GM23338 (cell line): ENCODE measurements at regions not wholly inside any gene's neighbourhood (a gene's known extent, or its start where the extent isn't known, plus 50 kb on each side); places are given as distances from the start of the nearest gene placed in this dataset.

ENCODE experiments used
- ATAC-seq: fragments of 200-7000 bp; cut with Tn5 transposase; 3 replicates; pipeline ENCODE4 v1.9.1; 2020
- DNase-seq: peaks from one replicate; pipeline ENCODE4 v3.0.0-alpha.2; 2015; ENCODE audit warnings: low spot score
- H2AFZ ChIP-seq: fragments of 200-600 bp; sonication (generic); 2 replicates; pipeline ENCODE4 v1.8.0; 2016; ENCODE audit warnings: antibody characterized with exemption, mild to moderate bottlenecking, moderate library complexity
- H3F3A ChIP-seq: fragments of 200-600 bp; sonication (generic); replicated peaks from 2 replicates; pipeline ENCODE4 v1.8.0; 2017; ENCODE audit warnings: antibody characterized with exemption, mixed run types, low read depth
- H3K27ac ChIP-seq: fragments of 200-600 bp; sonication (generic); 2 replicates; pipeline ENCODE4 v1.6.1; 2016; ENCODE audit warnings: low read depth
- H3K27me3 ChIP-seq: fragments of 200-600 bp; sonication (generic); 2 replicates; pipeline ENCODE4 v1.8.0; 2016; ENCODE audit warnings: mild to moderate bottlenecking, mixed run types, moderate library complexity; ENCODE audit not compliant: insufficient read depth
- H3K36me3 ChIP-seq: fragments of 200-600 bp; sonication (generic); 2 replicates; pipeline ENCODE4 v1.8.0; 2016; ENCODE audit warnings: mild to moderate bottlenecking; ENCODE audit not compliant: insufficient read depth
- H3K4me1 ChIP-seq: fragments of 200-600 bp; sonication (generic); 2 replicates; pipeline ENCODE4 v1.8.0; 2016; ENCODE audit warnings: mild to moderate bottlenecking, moderate library complexity; ENCODE audit not compliant: insufficient read depth
- H3K4me2 ChIP-seq: fragments of 200-600 bp; sonication (generic); 2 replicates; pipeline ENCODE4 v1.7.1; 2017; ENCODE audit warnings: mixed run types
- H3K4me3 ChIP-seq: fragments of 200-600 bp; sonication (generic); 2 replicates; pipeline ENCODE4 v1.6.1; 2016; ENCODE audit warnings: mixed run types
- H3K79me2 ChIP-seq: fragments of 200-600 bp; sonication (generic); replicated peaks from 2 replicates; pipeline ENCODE4 v1.8.0; 2017; ENCODE audit warnings: mild to moderate bottlenecking; ENCODE audit not compliant: insufficient read depth
- H3K9me2 ChIP-seq: fragments of 200-600 bp; sonication (generic); 2 replicates; pipeline ENCODE4 v1.8.0; 2017; ENCODE audit not compliant: insufficient read depth
- H4K20me1 ChIP-seq: fragments of 200-600 bp; sonication (generic); replicated peaks from 2 replicates; pipeline ENCODE4 v1.8.0; 2017; ENCODE audit warnings: mild to moderate bottlenecking; ENCODE audit not compliant: insufficient read depth
- H3K27ac Mint-ChIP-seq: 2 replicates; pipeline ENCODE4 v1.8.0; 2020; ENCODE audit warnings: inconsistent platforms, mild to moderate bottlenecking, moderate library complexity, mixed read lengths
- H3K27me3 Mint-ChIP-seq: 3 replicates; pipeline ENCODE4 v1.8.0; 2022; ENCODE audit warnings: low read depth, mild to moderate bottlenecking, moderate library complexity, mixed read lengths, inconsistent platforms; ENCODE audit not compliant: insufficient read depth, poor library complexity
- H3K36me3 Mint-ChIP-seq: 3 replicates; pipeline ENCODE4 v1.8.0; 2021; ENCODE audit warnings: low read depth, mild to moderate bottlenecking, inconsistent platforms, moderate library complexity, mixed read lengths
- H3K4me1 Mint-ChIP-seq: 3 replicates; pipeline ENCODE4 v1.8.0; 2020; ENCODE audit warnings: mild to moderate bottlenecking, inconsistent platforms, mixed read lengths
- H3K4me3 Mint-ChIP-seq: 3 replicates; pipeline ENCODE4 v1.8.0; 2021; ENCODE audit warnings: moderate library complexity, mild to moderate bottlenecking, inconsistent platforms, mixed read lengths
- H3K9me3 Mint-ChIP-seq: 3 replicates; pipeline ENCODE4 v1.8.0; 2020; ENCODE audit warnings: moderate library complexity, mild to moderate bottlenecking, inconsistent platforms, mixed read lengths
- EZH2 ChIP-seq: fragments of 200-600 bp; sonication (generic); IDR thresholded peaks from one replicate; pipeline ENCODE4 v1.8.0; 2017; ENCODE audit warnings: antibody characterized with exemption, mild to moderate bottlenecking, low read depth; ENCODE audit not compliant: unreplicated experiment
- JUNB ChIP-seq: IDR thresholded peaks from one replicate; pipeline ENCODE4 v1.6.1; 2016; ENCODE audit warnings: antibody characterized with exemption; ENCODE audit not compliant: unreplicated experiment
- NANOG ChIP-seq: IDR thresholded peaks from 2 replicates; pipeline ENCODE4 v1.6.1; 2016; ENCODE audit warnings: antibody characterized with exemption, borderline replicate concordance
- STAT1 ChIP-seq: IDR thresholded peaks from one replicate; pipeline ENCODE4 v1.6.1; 2016; ENCODE audit warnings: antibody characterized with exemption; ENCODE audit not compliant: unreplicated experiment
- TF ChIP-seq, protein P1 (sequence below), 2 experiments: fragments of 200-600 bp in 1 of 2; sonication (generic) in 1 of 2; conservative IDR thresholded peaks; 2 replicates each; pipeline versions ENCODE4 v1.5.1 to v1.6.1; 2016 to 2017; ENCODE audit warnings: antibody characterized with exemption in 2 of 2, low read depth in 2 of 2, mild to moderate bottlenecking in 2 of 2, moderate library complexity in 1 of 2
- TF ChIP-seq, protein P2 (sequence below): IDR thresholded peaks from one replicate; pipeline ENCODE4 v1.6.1; 2018; ENCODE audit warnings: antibody characterized with exemption; ENCODE audit not compliant: unreplicated experiment
- TF ChIP-seq, protein P3 (sequence below): fragments of 250-450 bp; sonication (Bioruptor Pico); IDR thresholded peaks from 2 replicates; pipeline ENCODE4 v1.5.0; 2020; ENCODE audit warnings: mild to moderate bottlenecking, moderate library complexity

DNA sequence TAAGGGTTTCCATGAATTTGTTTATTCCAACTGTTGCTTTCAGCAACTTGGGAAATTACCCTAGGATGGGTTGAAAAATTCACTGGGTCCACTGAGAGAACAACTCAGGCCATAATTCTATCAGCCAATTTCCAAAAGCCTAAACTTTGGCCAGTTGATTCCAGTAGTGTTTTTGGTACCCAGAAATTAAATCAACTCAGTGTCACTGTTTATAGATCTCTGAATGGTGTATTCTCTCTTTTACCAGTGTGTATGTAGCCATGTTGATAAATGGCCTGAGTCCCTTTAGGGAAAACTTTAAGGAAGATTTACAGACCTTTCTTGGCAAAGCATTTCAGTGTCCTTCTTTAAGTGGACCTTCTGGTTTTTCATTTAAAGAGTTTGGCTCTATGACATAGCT, 636.4 kb downstream of the OTOL1 start:
- Mint-ChIP-seq H3K36me3 (no peaks in the 10 kb centered on the region), H3K27ac (no peak overlapping the region)
- TF ChIP-seq, protein P1, sequence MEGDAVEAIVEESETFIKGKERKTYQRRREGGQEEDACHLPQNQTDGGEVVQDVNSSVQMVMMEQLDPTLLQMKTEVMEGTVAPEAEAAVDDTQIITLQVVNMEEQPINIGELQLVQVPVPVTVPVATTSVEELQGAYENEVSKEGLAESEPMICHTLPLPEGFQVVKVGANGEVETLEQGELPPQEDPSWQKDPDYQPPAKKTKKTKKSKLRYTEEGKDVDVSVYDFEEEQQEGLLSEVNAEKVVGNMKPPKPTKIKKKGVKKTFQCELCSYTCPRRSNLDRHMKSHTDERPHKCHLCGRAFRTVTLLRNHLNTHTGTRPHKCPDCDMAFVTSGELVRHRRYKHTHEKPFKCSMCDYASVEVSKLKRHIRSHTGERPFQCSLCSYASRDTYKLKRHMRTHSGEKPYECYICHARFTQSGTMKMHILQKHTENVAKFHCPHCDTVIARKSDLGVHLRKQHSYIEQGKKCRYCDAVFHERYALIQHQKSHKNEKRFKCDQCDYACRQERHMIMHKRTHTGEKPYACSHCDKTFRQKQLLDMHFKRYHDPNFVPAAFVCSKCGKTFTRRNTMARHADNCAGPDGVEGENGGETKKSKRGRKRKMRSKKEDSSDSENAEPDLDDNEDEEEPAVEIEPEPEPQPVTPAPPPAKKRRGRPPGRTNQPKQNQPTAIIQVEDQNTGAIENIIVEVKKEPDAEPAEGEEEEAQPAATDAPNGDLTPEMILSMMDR (conservative IDR thresholded peaks at IDR 0.05; ENCODE audit: low read depth in 2 of 2): no peak
- no peak for TF ChIP-seq JUNB
- TF ChIP-seq NANOG: no peak
- no peak for TF ChIP-seq EZH2
- TF ChIP-seq, protein P2, sequence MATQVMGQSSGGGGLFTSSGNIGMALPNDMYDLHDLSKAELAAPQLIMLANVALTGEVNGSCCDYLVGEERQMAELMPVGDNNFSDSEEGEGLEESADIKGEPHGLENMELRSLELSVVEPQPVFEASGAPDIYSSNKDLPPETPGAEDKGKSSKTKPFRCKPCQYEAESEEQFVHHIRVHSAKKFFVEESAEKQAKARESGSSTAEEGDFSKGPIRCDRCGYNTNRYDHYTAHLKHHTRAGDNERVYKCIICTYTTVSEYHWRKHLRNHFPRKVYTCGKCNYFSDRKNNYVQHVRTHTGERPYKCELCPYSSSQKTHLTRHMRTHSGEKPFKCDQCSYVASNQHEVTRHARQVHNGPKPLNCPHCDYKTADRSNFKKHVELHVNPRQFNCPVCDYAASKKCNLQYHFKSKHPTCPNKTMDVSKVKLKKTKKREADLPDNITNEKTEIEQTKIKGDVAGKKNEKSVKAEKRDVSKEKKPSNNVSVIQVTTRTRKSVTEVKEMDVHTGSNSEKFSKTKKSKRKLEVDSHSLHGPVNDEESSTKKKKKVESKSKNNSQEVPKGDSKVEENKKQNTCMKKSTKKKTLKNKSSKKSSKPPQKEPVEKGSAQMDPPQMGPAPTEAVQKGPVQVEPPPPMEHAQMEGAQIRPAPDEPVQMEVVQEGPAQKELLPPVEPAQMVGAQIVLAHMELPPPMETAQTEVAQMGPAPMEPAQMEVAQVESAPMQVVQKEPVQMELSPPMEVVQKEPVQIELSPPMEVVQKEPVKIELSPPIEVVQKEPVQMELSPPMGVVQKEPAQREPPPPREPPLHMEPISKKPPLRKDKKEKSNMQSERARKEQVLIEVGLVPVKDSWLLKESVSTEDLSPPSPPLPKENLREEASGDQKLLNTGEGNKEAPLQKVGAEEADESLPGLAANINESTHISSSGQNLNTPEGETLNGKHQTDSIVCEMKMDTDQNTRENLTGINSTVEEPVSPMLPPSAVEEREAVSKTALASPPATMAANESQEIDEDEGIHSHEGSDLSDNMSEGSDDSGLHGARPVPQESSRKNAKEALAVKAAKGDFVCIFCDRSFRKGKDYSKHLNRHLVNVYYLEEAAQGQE: no peak
- TF ChIP-seq STAT1: no peak

DNA sequence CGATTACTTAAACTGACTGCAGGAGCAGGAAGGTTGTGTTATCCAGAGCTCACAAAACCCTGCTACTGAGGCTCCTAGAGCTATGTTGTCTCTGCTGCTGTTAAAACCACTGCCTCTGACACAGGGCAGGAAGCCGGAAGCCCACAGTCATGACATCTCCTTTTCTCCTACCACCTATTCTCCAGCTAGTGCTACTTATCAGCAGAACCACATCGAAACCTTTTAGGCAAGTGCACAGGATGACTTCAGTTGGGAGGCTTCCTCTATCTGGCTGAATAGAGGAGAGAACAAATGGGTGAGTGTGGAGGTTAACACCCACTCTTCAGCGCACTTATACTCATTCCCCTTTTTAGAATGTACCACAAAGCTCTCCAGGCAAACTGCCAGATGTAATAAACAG, 638.0 kb downstream of the OTOL1 start:
- no peaks in the 10 kb centered on the region for H3K9me2 ChIP-seq
- no peaks in the 10 kb centered on the region for H3K79me2 ChIP-seq
- H4K20me1 ChIP-seq: no peaks in the 10 kb centered on the region
- peak overlapping the region; percentile 92 for H2AFZ ChIP-seq
- H3F3A ChIP-seq: no peaks in the 10 kb centered on the region
- H3K4me1 ChIP-seq: no peaks in the 10 kb centered on the region
- H3K9me3 Mint-ChIP-seq: no peaks in the 10 kb centered on the region
- H3K36me3 Mint-ChIP-seq: no peaks in the 10 kb centered on the region
- no peak overlapping the region for H3K27ac ChIP-seq
- H3K4me3 Mint-ChIP-seq: no peak overlapping the region
- no peaks in the 10 kb centered on the region for H3K27me3 Mint-ChIP-seq
- H3K4me1 Mint-ChIP-seq: no peaks in the 10 kb centered on the region
- no peak for DNase-seq
- no peak overlapping the region for H3K27ac Mint-ChIP-seq
- H3K4me3 ChIP-seq: no peak overlapping the region
- no peak for ATAC-seq
- H3K27me3 ChIP-seq: no peaks in the 10 kb centered on the region
- H3K36me3 ChIP-seq: no peaks in the 10 kb centered on the region
- no peak overlapping the region for H3K4me2 ChIP-seq
- TF ChIP-seq, protein P3, sequence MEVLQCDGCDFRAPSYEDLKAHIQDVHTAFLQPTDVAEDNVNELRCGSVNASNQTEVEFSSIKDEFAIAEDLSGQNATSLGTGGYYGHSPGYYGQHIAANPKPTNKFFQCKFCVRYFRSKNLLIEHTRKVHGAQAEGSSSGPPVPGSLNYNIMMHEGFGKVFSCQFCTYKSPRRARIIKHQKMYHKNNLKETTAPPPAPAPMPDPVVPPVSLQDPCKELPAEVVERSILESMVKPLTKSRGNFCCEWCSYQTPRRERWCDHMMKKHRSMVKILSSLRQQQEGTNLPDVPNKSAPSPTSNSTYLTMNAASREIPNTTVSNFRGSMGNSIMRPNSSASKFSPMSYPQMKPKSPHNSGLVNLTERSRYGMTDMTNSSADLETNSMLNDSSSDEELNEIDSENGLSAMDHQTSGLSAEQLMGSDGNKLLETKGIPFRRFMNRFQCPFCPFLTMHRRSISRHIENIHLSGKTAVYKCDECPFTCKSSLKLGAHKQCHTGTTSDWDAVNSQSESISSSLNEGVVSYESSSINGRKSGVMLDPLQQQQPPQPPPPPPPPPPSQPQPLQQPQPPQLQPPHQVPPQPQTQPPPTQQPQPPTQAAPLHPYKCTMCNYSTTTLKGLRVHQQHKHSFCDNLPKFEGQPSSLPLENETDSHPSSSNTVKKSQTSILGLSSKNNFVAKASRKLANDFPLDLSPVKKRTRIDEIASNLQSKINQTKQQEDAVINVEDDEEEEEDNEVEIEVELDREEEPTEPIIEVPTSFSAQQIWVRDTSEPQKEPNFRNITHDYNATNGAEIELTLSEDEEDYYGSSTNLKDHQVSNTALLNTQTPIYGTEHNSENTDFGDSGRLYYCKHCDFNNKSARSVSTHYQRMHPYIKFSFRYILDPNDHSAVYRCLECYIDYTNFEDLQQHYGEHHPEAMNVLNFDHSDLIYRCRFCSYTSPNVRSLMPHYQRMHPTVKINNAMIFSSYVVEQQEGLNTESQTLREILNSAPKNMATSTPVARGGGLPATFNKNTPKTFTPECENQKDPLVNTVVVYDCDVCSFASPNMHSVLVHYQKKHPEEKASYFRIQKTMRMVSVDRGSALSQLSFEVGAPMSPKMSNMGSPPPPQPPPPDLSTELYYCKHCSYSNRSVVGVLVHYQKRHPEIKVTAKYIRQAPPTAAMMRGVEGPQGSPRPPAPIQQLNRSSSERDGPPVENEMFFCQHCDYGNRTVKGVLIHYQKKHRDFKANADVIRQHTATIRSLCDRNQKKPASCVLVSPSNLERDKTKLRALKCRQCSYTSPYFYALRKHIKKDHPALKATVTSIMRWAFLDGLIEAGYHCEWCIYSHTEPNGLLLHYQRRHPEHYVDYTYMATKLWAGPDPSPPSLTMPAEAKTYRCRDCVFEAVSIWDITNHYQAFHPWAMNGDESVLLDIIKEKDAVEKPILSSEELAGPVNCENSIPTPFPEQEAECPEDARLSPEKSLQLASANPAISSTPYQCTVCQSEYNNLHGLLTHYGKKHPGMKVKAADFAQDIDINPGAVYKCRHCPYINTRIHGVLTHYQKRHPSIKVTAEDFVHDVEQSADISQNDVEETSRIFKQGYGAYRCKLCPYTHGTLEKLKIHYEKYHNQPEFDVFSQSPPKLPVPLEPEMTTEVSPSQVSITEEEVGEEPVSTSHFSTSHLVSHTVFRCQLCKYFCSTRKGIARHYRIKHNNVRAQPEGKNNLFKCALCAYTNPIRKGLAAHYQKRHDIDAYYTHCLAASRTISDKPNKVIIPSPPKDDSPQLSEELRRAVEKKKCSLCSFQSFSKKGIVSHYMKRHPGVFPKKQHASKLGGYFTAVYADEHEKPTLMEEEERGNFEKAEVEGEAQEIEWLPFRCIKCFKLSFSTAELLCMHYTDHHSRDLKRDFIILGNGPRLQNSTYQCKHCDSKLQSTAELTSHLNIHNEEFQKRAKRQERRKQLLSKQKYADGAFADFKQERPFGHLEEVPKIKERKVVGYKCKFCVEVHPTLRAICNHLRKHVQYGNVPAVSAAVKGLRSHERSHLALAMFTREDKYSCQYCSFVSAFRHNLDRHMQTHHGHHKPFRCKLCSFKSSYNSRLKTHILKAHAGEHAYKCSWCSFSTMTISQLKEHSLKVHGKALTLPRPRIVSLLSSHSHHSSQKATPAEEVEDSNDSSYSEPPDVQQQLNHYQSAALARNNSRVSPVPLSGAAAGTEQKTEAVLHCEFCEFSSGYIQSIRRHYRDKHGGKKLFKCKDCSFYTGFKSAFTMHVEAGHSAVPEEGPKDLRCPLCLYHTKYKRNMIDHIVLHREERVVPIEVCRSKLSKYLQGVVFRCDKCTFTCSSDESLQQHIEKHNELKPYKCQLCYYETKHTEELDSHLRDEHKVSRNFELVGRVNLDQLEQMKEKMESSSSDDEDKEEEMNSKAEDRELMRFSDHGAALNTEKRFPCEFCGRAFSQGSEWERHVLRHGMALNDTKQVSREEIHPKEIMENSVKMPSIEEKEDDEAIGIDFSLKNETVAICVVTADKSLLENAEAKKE (CRISPR knock-in tag): no peak
- TF ChIP-seq JUNB: no peak

More for the DNA sequence above, 636.4 kb downstream of the OTOL1 start:
- Mint-ChIP-seq H3K27me3 (no peaks in the 10 kb centered on the region), H3K9me3 (no peaks in the 10 kb centered on the region), H3K4me1 (no peaks in the 10 kb centered on the region), H3K4me3 (no peak overlapping the region)
- ATAC-seq (no peak), DNase-seq (no peak)
- no peak overlapping the region for H3K4me3 ChIP-seq
- H3K27me3 ChIP-seq: no peaks in the 10 kb centered on the region
- no peaks in the 10 kb centered on the region for H4K20me1 ChIP-seq
- H3K79me2 ChIP-seq: no peaks in the 10 kb centered on the region
- H3K27ac ChIP-seq: no peak overlapping the region
- no peaks in the 10 kb centered on the region for H3K4me1 ChIP-seq
- no peaks in the 10 kb centered on the region for H3K9me2 ChIP-seq
- no peaks in the 10 kb centered on the region for H3F3A ChIP-seq
- H3K4me2 ChIP-seq: no peak overlapping the region
- H2AFZ ChIP-seq: no peak overlapping the region
- H3K36me3 ChIP-seq: no peaks in the 10 kb centered on the region
